ENCODE measurements at regions not wholly inside any gene's neighbourhood (a gene's known extent, or its start where the extent isn't known, plus 50 kb on each side); places are given as distances from the start of the nearest gene placed in this dataset.

- TF ChIP-seq CTCF (conservative IDR thresholded peaks at IDR 0.05; ENCODE audit: low read length): no peak
- TF ChIP-seq EZH2phosphoT487 (IDR thresholded peaks at IDR 0.05; ENCODE audit: borderline replicate concordance, low read depth, low read length): no peak
Observed at GRCh38 chr2:234366891-234367290, 130.0 kb downstream of the ARL4C start.
